ENCODE measurements at regions not wholly inside any gene's neighbourhood (a gene's known extent, or its start where the extent isn't known, plus 50 kb on each side); places are given as distances from the start of the nearest gene placed in this dataset.

DNA sequence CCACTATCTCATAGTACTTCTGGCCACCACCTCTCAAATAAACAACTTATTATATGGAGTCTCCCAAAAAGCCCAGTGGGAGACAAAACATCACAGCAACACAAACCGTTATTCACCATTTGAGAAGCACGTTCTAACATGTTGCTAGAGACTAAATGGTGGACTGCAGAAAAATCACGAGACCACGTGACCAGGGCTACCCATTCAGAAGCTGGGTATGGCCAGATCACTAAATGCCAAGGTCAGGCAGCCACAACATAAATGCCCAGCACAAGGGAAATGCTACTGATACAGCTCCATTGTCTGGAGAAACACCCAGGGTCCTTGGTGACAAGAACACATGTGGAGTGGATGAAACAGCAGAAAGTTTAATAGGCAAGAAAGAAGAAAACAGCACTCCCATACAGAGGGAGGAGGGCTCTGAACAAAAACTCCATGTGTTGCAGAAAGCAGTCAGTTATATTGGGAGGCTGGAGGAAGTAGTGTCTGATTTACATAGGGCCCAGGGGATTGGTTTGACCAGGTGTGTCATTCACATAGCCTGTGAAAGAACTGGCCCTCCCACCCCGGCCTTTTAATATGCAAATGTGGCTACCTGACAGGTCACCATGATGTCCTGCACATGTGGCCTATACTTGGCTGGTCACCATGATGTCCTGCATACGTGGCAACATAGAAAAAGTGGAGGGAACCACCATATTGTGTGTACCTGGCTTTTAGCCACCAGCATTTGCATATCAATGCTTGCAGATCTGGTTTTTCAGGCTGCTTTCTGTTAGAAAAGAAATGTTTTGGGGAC lies 97.2 kb downstream of the TRIM36 start:
- DNase-seq (ENCODE audit: low read depth), result no peak

GRCh38 chr5:115070737-115071136 lies 99.0 kb downstream of the TRIM36 start:
- no peak for DNase-seq (ENCODE audit: low read depth)

DNA sequence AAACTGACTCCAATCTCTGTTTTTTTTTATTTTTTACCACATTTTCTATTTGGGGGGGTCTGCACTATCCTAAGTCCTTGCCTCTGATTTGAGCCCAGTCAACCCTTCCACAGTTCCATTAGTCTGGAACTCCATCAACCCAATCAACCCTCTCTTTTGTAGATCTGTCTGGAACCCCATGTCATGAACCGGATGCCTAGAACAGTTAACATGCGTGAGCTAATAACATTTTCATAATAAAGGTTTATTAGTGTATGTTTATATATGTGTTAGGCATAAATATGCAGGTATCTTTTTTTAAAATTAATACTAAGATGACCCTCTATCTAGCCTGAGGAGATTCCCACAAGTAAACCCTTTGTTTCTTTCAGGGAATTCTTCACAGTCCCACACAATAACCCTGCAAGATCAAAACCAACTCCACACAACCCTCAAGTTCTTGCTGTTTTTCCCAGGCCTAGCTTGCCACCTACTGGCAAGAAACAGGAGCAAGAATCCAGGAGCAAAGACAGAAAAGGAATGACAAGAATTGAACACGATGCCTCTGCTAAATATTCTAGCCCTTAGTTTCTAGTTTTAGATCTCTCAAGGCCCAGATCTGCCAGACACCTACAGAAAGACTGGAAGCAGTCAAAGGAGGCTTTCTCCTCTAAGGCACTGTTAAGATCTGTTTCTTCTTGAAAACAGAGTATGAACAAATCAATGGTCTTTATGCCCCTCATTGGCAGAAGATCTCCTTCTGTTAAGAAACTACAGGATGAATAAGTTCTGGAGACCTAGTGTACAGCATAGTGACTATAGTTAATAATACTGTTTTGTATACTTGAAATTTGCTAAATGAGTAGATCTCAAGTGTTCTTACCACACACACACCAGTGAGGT lies 100.4 kb downstream of the TRIM36 start:
- DNase-seq (ENCODE audit: low read depth), result peak; percentile 7

DNA sequence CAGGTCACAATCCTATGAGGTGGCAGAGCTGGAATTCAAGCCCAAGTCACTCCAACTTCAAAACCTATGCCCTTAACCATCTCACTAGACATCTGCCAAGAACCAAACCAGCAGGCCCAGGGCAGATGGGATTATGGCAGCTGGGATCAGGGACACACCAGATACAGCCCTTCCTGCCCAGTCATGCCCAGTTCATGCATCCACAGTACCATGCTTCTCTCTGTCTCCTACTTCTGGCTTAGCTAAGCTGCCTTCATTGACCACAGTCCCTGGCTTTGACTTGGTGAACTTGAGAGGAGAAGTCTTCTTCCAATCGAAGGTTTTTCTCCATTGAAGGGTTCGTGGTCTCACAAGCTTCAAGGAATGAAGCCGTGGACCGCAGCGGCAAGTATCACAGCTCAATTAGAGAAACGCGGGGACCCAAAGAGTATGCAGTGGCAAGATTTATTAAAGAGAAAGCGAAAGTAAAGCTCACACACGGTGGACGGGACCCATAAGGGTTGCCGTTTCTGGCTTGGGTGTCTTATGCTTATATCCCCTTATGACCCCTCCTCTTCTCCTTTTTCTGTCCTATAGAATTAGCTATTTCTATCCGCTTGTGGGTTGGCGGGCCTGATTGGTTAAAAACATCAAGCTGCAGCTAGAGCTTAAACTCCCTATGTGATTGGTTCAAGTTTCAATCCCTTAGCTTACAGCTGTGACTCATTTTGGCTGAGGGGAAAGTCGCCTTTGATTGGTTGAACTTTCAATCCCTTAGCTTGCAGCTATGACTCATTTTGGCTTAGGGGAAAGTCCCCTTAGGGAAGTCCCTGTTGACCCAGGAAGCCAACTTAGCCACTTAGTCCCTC lies 101.2 kb downstream of the TRIM36 start:
- DNase-seq (ENCODE audit: low read depth), result no peak

DNA sequence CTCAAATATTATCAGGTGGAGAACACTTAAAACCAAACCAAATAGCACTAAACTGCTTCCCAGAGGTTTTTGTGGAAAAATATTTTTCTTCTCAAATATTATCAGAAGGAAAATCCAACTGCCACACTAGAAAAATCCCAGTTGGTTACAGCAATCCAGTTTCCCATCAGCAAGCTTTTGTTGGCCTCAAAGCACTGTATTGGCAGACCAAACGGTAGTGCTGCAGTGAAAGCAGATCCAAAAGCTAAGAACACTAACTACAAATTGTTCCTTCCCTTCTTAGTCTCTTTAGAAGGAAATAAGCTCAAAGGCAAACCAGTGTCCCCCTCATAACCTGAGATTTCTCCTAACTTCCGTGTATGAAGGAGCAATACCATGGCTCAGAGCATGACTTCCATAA lies 105.3 kb downstream of the TRIM36 start:
- DNase-seq (ENCODE audit: low read depth), result no peak

DNA sequence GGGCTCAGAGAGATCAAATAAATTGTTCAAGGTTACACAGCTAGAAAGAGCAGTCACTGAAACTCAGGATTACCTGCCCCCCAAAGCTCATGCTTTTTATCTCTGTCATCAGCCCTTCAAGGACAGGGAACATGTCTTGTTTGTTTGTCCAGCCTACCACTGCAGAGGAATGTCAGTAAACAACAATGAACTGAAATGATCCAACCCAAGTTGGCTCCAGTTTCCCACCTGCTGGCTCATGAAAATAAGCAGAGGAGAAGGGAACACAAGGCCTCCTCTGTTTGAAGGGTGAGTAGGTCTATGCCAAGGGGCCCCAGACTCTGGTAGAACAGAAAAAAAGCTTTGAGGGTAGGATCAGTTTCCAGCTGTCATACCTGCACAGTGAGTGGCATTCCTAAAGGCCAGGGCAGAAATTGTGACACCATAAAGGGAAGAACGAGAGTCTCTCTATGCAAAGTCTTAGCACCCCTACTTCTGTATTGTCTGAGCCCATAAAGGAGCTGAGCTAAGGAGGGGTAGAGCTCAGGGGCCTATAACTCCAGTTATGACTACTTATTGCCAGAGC lies 115.2 kb downstream of the TRIM36 start:
- DNase-seq (ENCODE audit: low read depth), result no peak

DNA sequence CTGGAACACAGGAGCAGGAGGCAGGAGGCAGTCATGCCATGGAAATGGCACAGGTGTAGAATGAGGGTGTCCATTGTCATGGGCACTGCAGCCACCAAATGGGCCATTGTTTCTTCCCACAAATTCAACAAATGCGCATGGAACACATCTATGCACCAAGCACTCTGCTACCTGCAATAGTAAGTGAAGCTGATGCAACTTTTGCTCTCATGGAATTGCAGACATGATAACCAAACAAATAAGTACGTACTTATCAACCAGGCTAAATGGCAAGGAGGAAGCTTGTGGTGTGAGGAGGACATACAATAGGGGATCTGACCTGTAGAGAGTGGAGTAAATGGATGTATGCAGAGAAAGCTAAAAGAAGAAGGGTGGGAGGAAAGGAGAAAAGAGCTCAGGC lies 116.8 kb downstream of the TRIM36 start:
- DNase-seq (ENCODE audit: low read depth), result no peak

- no peak for DNase-seq (ENCODE audit: low read depth)
Measured at GRCh38 chr5:115050866-115051265, 118.8 kb downstream of the TRIM36 start.

GRCh38 chr5:115033861-115034260 lies 135.8 kb downstream of the TRIM36 start:
- no peak for DNase-seq (ENCODE audit: low read depth)

GRCh38 chr5:115028557-115028956 lies 141.2 kb downstream of the TRIM36 start:
- DNase-seq (ENCODE audit: low read depth), result no peak

GRCh38 chr5:115024922-115025321 lies 144.8 kb downstream of the TRIM36 start:
- no peak for DNase-seq (ENCODE audit: low read depth)

DNA sequence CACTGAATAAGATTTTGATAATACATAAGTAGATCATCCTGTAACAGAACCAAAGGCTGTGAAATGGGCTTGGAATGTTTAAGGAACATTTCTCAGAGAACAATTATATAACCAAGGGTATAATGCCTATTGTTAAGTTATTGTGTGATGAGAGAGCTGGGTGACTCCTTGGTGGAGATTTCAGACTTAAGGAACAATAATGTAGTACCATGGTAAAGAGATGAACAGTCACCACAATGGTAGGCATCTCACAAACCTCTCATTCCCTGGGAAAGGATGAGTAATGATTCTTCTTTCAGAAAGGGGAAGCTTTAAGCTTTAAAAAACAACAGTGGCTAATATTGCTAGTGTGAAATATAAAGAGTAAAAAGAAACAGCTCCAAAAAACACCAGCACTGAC lies 147.4 kb downstream of the TRIM36 start:
- DNase-seq (ENCODE audit: low read depth), result no peak

DNA sequence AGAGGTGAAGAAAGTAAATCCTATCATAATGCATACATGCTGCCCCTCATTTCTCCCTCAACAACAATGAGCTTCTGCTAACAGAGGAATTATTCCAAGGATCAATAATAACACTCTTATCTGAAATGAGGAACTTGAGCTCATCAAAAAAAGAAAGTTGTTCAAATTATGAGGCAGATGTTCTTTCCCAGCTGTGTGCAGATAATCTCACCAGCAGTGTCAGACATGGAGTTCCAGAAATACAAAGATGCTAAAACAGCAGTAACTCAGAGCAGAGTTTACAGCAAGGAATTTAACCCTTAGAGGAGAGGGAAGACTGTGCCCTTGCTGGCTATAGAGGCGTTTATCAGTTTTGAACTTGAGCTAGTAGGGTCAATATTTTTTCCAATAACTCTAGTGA lies 153.1 kb downstream of the TRIM36 start:
- no peak for DNase-seq (ENCODE audit: low read depth)

DNA sequence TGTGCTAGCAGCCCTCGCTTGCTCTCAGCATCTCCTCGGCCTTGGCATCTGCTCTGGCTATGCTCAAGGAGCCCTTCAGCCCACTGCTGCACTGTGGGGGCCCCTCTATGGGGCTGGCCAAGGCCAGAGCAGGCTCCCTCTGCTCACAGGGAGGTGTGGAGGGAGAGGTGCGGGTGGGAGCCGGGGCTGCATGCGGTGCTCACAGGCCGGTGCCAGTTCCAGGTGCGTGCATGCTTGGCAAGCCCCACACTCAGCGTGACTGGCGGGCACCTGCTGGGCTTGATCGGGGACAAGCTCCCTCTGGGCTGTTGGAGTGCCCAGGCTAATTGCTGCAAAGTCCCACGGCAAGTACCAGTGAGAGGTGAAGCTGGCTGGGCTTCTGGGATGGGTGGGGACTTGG lies 170.5 kb downstream of the TRIM36 start:
- DNase-seq (ENCODE audit: low read depth), result no peak

DNA sequence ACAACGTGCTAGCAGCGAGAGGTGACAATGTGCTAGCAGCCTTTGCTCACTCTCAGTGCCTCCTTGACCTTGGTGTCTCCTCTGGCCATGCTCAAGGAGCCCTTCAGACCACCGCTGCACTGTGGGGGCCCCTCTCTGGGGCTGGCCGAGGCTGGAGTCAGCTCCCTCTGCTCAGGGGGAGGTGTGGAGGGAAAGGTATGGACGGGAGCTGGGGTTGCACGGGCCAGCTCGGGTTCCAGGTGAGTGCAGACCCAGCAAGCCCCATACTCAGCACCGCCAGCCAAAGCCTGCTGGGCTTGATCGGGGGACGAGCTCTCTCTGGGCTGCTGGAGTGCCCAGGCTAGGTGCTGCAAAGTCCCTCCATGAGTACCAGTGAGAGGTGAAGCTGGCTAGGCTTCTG lies 180.2 kb downstream of the TRIM36 start:
- DNase-seq (ENCODE audit: low read depth), result no peak

- DNase-seq (ENCODE audit: low read depth), result no peak
Measured at GRCh38 chr5:114988096-114988495, 181.6 kb downstream of the TRIM36 start.

DNA sequence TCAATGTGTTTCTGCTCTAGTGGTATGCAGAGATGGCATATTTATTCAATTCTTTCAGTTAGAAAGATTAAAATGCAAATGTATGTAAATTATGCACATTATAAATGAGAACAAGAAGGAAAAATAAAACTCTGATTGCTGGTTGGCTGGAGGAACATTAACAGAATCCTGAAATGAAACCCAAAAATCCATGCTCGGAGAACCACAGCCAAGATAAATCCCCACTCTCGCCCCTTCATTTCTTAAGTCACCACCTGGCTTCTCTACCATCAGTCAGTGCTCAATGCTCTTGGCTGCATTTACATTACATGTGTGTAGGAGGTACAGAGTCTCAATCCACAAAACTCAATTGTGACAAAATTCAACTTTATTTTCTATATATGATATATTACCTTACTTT lies 184.9 kb downstream of the TRIM36 start:
- DNase-seq (ENCODE audit: low read depth), result no peak

- no peak for DNase-seq (ENCODE audit: low read depth)
Measured at GRCh38 chr5:114981111-114981510, 188.6 kb downstream of the TRIM36 start.

DNA sequence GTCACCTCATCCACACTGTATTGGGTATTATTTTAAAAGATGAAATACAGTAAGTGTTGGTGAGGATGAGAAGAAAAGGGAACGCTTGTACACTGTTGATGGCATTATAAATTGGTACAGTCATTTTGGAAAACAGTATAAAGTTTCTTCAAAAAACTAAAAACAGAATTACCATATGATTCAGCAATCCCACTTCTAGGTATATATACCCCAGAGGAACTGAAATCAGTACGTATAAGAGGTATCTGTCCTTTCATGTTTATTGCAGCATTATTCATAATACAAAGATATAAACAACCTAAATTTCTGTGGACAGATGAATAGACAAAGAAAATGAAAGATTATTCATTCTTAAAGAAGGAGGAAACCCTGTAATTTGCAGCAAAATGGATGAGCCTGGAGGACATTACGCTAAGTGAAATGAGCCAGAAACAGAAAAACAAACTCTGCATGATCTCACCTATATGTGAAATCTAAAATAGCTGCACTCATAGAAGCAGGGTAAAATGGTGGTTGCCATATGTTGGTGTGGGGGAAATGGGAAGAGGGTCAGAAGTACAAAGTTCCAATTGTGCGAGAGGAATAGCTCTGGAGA lies 191.6 kb downstream of the TRIM36 start:
- DNase-seq (ENCODE audit: low read depth), result no peak

DNA sequence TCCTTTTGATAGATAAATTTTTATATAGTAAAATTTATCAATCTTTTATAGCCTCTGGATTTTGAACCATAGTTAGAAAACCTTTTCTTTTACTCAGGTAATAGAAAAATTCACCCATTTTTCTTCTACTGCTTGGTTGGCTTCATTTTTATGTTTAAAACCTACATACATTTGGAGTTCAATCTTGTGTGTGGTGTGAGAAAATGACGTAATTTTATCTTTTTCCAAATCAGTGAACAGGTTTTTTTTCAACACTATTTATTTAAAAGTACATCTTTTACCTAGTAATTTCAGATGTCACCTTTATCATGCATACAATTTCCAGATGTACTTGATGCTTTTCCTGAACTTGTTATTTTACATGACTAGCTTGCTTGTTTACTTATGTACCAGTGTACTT lies 200.2 kb downstream of the TRIM36 start:
- DNase-seq (ENCODE audit: low read depth), result no peak

DNA sequence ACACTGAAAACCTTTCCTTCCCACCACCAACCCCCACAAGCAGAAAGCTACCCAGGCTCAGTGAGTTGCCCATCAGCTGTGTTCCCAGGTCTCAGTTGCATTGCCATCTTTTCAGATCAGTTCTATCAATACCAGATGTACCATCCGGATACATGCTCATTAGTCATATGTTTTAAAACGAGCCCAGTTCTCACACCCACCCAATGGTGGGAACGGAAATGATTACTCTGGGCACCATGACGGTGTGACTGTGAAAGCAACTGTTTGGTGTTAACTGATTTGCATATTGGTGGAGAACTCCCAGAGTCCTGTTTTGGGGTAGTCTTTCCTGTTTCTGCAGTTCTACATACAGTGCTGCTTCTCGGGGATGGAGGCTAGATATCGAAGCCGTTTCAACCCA lies 212.3 kb downstream of the TRIM36 start:
- no peak for DNase-seq (ENCODE audit: low read depth)

DNA sequence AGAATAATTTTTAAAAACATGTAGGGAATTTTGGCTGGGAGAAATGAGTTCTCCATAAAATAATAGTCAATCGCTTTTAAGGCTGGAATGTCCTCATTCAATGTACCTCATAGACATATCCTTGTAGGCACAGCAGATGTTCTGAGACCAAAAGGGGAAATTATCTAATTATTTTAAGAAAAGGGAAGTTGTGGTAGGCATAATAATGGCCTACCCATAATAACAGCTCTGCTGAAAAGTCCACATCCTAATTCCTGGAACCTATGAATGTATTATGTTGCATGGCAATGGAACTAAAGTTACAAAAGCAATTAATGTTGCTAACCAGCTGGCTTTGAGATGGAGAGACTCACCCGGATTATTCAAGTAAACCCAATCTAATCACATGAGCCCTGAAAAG lies 216.1 kb downstream of the TRIM36 start:
- no peak for DNase-seq (ENCODE audit: low read depth)
